Central memory CD8-positive, alpha-beta T cell (primary cell): ENCODE measurements at regions not wholly inside any gene's neighbourhood (a gene's known extent, or its start where the extent isn't known, plus 50 kb on each side); places are given as distances from the start of the nearest gene placed in this dataset.

Experiments
- ATAC-seq: fragments of 150-1000 bp; cut with Tn5 transposase; replicated peaks from 2 replicates; pipeline ENCODE4 v1.10.0; 2022; ENCODE audit warnings: mild to moderate bottlenecking, moderate FRiP score, moderate number of reproducible peaks; ENCODE audit not compliant: poor library complexity, severe bottlenecking; ENCODE audit errors: extremely low read depth
- DNase-seq, 2 donors: peaks; one replicate each; pipeline ENCODE4 v3.0.0; 2021; ENCODE audit warnings: low spot score in 2 of 2
- H3K27ac Mint-ChIP-seq: one replicate; pipeline ENCODE4 v1.8.0; 2022; ENCODE audit warnings: low read depth, mild to moderate bottlenecking, moderate library complexity, mixed read lengths
- H3K27me3 Mint-ChIP-seq: one replicate; pipeline ENCODE4 v1.8.0; 2022; ENCODE audit warnings: mixed read lengths
- H3K36me3 Mint-ChIP-seq: one replicate; pipeline ENCODE4 v1.8.0; 2022; ENCODE audit warnings: mild to moderate bottlenecking, moderate library complexity, mixed read lengths; ENCODE audit not compliant: insufficient read depth
- H3K4me1 Mint-ChIP-seq: one replicate; pipeline ENCODE4 v1.8.0; 2022; ENCODE audit warnings: mixed read lengths
- H3K4me3 Mint-ChIP-seq: one replicate; pipeline ENCODE4 v1.8.0; 2022; ENCODE audit warnings: mild to moderate bottlenecking, moderate library complexity, mixed read lengths
- H3K9me3 Mint-ChIP-seq: one replicate; pipeline ENCODE4 v1.8.0; 2022; ENCODE audit warnings: mixed read lengths

DNA sequence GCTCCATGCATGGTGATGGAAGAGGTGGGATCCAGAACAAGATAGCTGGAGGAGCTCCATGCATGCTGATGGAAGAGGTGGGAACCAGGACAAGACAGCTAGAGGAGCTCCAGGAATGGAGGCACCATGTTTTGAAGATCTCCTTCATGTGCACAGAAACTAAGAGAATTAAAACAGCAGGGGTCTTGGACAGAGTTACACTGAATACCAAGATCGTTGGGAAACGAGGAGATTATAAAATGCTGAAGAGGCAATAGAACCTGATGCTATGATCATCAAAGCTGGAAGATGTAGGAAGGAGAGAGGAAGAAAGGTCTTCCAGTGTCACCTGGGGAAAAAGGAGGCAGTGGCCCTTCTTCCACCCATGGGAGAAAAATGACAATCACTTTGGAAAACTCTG, 193.6 kb upstream of the PFKP start:
- no peaks in the 10 kb centered on the region for H3K4me1 Mint-ChIP-seq
- ATAC-seq (no peak), DNase-seq (no peak)
- H3K4me3 Mint-ChIP-seq = no peak overlapping the region
- peaks cover 28% of the 10 kb centered on the region for H3K27me3 Mint-ChIP-seq
- peaks cover 2% of the 10 kb centered on the region for H3K36me3 Mint-ChIP-seq
- H3K9me3 Mint-ChIP-seq = no peaks in the 10 kb centered on the region
- H3K27ac Mint-ChIP-seq = no peak overlapping the region

DNA sequence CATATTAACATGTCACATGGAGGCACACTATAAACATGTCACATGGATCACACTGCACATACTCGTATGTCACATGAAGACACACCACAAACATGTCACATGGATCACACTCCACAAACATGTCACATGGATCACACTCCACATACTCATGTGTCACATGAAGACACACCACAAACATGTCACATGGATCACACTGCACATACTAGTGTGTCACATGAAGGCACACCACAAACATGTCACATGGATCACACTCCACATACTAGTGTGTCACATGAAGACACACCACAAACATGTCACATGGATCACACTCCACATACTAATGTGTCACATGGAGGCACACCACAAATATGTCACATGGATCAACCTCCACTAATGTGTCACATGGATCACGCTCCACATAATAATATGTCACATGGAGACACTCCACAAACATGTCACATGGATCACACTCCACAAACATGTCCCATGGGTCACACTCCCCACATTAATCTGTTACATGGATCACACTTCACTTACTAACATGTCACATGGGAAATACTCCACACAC, 195.6 kb upstream of the PFKP start:
- Mint-ChIP-seq H3K27me3 (peaks cover 48% of the 10 kb centered on the region), H3K4me3 (no peak overlapping the region), H3K4me1 (no peaks in the 10 kb centered on the region), H3K9me3 (no peaks in the 10 kb centered on the region), H3K27ac (no peak overlapping the region), H3K36me3 (peaks cover 2% of the 10 kb centered on the region)
- no peak for DNase-seq
- ATAC-seq = no peak

DNA sequence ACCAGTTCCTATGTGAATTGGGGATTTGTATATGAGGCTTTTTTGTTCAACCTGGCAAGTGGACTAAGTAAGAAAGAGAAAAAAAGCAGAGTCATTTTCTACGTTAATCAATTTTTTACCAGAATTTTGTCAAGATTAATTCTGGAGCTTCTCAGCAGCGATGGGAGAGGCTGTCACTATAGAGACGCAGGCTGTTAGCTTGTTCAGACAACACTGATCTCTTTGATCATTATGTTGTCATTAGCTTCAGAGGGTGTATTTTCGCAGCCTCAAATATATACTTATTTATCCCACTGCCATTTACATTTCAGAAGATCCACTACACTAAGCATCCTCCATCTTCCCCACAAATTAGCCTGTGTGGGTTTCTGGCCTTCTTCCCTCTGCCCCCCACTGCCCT, 196.7 kb upstream of the PFKP start:
- Mint-ChIP-seq H3K4me1 (no peaks in the 10 kb centered on the region), H3K9me3 (no peaks in the 10 kb centered on the region), H3K36me3 (peaks cover 2% of the 10 kb centered on the region), H3K27me3 (peaks cover 51% of the 10 kb centered on the region), H3K4me3 (no peak overlapping the region), H3K27ac (no peak overlapping the region)
- DNase-seq (no peak), ATAC-seq (no peak)

DNA sequence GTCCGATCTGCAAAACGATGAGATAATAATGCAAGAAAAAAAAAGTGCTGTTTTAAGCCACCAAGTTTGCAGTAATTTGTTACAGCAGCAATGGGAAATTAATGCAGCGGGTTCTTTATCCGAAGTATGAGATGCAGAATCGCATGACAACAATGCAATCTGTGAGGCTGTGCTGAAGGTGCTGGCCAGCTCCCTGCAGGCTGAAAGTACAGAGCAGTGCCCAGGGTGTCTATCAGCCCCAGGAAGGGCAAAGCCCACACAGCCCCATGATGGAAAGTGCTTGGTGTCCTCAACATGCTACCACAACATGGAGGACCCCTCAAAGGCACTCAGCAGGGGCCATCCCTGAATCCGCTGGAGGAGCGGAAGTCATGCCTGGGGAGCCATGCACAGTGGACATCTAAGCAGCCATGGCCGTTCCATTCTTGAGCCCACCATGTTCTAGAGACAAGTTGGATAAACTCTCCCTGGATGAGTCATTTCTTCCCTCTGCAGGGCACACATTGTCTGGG, 199.5 kb upstream of the PFKP start:
- DNase-seq = no peak
- H3K27ac Mint-ChIP-seq = no peak overlapping the region
- peaks cover 42% of the 10 kb centered on the region for H3K27me3 Mint-ChIP-seq
- no peaks in the 10 kb centered on the region for H3K4me1 Mint-ChIP-seq
- no peak for ATAC-seq
- no peak overlapping the region for H3K4me3 Mint-ChIP-seq
- H3K9me3 Mint-ChIP-seq = no peaks in the 10 kb centered on the region
- H3K36me3 Mint-ChIP-seq = peaks cover 2% of the 10 kb centered on the region

DNA sequence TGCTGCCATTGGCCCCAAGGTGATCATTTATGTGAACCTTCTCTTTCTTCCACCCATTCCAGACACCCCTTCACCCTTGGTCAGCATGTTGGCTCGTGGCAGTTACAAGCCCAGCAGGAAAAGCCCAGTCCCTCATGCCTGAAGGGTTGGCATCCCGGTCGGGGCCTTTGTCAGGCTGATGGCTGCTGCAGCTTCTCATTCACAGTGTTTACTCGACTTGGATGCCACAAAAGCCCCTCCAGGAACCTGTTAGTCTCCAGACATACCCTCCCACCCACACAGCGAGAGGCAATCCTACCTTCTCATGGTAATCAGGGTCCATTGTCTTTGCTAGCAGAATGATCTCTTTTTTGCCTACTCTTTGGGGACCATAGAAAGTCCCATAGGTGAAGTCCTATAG, 200.8 kb upstream of the PFKP start:
- H3K9me3 Mint-ChIP-seq = no peaks in the 10 kb centered on the region
- no peak for DNase-seq
- no peak overlapping the region for H3K4me3 Mint-ChIP-seq
- no peak overlapping the region for H3K27ac Mint-ChIP-seq
- ATAC-seq = no peak
- no peaks in the 10 kb centered on the region for H3K36me3 Mint-ChIP-seq
- peaks cover 42% of the 10 kb centered on the region for H3K27me3 Mint-ChIP-seq
- H3K4me1 Mint-ChIP-seq = no peaks in the 10 kb centered on the region

DNA sequence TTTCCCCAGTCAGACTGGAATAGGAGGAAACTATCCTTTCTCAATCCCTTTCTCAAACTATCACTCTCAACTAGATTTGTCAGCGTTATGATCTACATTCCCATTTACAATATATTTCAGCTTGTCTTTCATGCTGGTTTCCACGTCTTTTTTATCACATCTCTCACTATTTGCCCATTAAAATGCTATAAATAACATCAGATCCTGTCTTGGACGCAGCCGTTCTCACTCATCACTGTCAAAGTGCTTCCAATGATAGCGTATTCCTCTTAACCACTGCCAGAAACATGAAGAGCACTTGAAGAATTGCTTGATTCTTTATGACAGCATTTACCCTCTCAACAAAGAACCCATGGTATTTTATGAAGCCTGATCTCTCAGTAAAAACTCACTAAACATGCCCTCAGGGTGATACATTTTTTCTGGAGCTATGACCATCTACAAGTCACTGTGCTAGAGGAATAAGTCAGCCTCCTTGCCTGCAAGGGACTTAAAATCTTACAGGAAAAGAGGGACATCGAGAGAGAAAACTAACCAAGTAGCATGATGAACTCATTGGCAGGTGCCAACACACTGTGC, 205.6 kb upstream of the PFKP start:
- Mint-ChIP-seq H3K4me3 (no peak overlapping the region), H3K36me3 (peaks cover 2% of the 10 kb centered on the region), H3K27me3 (peaks cover 14% of the 10 kb centered on the region), H3K4me1 (no peaks in the 10 kb centered on the region), H3K9me3 (no peaks in the 10 kb centered on the region), H3K27ac (no peak overlapping the region)
- DNase-seq = no peak
- no peak for ATAC-seq

DNA sequence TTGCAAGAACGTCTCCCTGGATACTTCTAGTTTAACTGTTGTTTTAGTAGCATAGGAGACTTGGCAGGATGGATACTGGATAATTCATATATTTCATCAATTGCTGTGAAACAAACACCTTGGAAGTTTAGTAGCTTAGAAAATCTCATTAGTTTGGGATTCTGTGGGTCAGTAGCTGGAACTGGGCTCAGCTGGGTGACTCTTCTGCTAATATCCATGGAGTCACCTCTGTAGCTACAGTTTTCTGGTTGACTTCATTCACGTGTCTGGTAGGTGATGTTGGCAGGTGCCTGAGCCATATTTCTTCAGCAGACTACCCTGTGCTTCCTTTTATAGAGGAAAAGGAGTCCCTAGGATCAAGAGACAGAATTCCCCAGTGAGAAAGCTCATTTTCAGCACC, 208.9 kb upstream of the PFKP start:
- H3K9me3 Mint-ChIP-seq = no peaks in the 10 kb centered on the region
- peaks cover 3% of the 10 kb centered on the region for H3K36me3 Mint-ChIP-seq
- peaks cover 44% of the 10 kb centered on the region for H3K27me3 Mint-ChIP-seq
- no peak for DNase-seq
- no peak overlapping the region for H3K4me3 Mint-ChIP-seq
- no peak for ATAC-seq
- no peak overlapping the region for H3K27ac Mint-ChIP-seq
- no peaks in the 10 kb centered on the region for H3K4me1 Mint-ChIP-seq

DNA sequence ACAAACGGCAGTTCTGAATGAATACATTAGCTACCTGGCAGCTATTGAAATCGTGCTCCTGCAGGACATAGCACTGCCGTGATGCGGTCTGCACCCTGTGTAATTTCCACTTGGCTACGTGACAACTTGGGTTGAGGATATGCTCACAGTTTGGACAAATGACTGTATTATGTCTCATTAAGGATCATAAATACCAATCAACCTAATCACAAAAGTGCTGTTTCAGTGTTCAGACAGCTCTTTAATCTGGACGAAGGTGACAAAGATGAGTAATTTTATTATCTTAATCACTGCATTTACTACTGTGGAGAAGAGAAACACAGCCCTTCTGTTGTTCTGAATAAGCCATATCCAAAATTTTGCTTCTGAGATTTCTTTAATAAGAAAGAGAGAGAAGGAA, 210.8 kb upstream of the PFKP start:
- H3K36me3 Mint-ChIP-seq = peaks cover 3% of the 10 kb centered on the region
- H3K27me3 Mint-ChIP-seq = peaks cover 53% of the 10 kb centered on the region
- H3K4me3 Mint-ChIP-seq = no peak overlapping the region
- no peak overlapping the region for H3K27ac Mint-ChIP-seq
- no peak for ATAC-seq
- H3K4me1 Mint-ChIP-seq = no peaks in the 10 kb centered on the region
- H3K9me3 Mint-ChIP-seq = no peaks in the 10 kb centered on the region
- no peak for DNase-seq

DNA sequence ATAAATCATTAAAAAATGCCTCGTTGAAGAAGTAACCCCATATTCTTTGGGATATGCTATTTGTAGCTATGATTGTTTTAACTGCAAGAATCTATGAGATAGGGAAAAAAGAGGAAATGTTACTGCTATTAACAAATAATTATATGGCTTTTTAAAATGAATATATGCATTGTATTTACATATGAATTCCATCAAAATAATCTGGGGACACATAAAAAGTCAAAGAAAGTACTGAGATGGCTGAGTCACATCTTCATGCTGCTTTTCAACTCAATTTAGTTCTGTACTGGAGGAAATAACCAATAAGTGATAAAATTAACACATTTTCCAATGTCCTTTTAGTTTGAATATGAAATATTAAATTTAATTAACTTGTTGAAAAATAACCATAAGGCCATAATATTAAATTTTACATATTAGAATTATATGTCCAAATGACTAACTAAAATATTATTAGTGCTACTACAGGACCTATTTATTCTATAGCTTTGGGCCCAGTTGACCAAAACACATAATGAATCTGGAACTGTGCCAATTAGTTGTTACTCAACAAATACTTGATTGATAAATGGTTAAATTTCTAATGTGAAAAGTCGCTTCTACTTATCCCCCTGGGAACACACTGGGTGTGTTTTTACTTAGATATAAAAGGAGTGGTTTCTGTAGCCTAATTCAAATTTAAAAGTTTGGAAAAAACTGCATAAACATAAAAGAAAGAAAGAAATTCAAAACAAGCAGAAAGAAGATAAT, 214.6 kb upstream of the PFKP start:
- H3K27ac Mint-ChIP-seq = no peak overlapping the region
- H3K36me3 Mint-ChIP-seq = peaks cover 1% of the 10 kb centered on the region

DNA sequence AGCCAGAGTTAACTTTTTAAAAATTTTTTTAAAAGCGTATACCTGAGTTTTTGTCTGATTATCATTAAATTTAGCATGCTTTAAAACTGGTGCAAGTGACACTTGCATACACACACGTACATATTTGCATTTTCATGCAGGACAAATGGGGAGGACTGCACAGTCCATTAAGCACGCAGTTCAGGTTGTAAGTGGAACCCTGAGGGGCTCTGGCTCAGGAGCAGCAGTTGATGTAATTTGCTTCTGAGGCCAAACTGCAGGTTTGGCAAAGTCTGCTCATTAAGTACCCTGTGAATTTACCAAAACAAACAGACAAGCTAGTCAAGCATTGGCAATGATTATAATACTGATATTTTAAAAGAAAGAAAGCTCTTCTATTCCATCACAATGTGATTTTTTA, 215.8 kb upstream of the PFKP start:
- H3K36me3 Mint-ChIP-seq = peaks cover 1% of the 10 kb centered on the region
- H3K27ac Mint-ChIP-seq = no peak overlapping the region
- no peaks in the 10 kb centered on the region for H3K4me1 Mint-ChIP-seq
- ATAC-seq = no peak
- H3K4me3 Mint-ChIP-seq = no peak overlapping the region
- no peaks in the 10 kb centered on the region for H3K9me3 Mint-ChIP-seq
- DNase-seq = no peak
- H3K27me3 Mint-ChIP-seq = peaks cover 58% of the 10 kb centered on the region

More for the DNA sequence above, 214.6 kb upstream of the PFKP start:
- Mint-ChIP-seq H3K27me3 (peaks cover 61% of the 10 kb centered on the region), H3K4me3 (no peak overlapping the region), H3K9me3 (no peaks in the 10 kb centered on the region), H3K4me1 (no peaks in the 10 kb centered on the region)
- ATAC-seq (no peak), DNase-seq (no peak)

DNA sequence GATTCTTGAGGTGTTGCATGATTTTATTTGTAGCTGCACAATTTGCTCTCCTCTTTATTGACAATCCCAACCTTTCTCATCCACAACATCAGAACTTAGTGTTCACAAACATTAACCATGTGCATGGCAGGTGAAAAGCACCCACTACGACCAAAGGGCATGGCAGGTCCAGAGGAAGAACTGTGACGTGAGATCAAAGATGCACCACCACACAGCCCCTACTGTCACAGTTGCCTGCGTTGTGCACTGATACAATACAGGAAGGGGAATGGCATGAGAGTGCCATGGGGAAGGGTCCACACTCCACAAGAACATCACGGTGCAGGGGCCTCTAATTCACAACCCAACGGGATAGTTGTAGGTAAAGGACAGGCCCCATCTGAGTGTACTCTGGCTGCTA, 217.1 kb upstream of the PFKP start:
- ATAC-seq (no peak), DNase-seq (no peak)
- Mint-ChIP-seq H3K36me3 (no peaks in the 10 kb centered on the region), H3K4me1 (no peaks in the 10 kb centered on the region), H3K9me3 (no peaks in the 10 kb centered on the region), H3K27ac (no peak overlapping the region), H3K4me3 (no peak overlapping the region), H3K27me3 (peaks cover 45% of the 10 kb centered on the region)

DNA sequence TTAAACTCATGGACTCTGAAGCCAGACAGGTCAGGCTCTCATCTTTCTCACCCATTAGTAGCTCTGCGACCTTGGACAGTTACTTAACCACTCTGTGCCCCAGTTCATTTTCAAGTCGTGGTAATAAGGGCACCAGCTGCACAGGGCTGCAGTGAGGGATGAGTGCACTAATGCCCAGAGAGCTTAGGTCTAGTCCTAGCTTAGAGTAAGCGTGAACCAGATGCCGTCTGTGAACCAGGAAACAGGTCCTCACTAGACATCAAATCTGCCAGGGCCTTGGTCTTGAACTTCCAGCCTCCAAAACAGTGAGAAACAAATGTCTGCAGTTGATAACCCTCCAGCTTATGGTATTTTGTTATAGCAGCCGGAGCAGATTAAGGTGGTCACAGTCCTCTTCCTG, 222.4 kb upstream of the PFKP start:
- Mint-ChIP-seq H3K9me3 (no peaks in the 10 kb centered on the region), H3K4me1 (no peaks in the 10 kb centered on the region), H3K36me3 (no peaks in the 10 kb centered on the region), H3K27ac (no peak overlapping the region), H3K4me3 (no peak overlapping the region), H3K27me3 (peaks cover 32% of the 10 kb centered on the region)
- ATAC-seq = no peak
- DNase-seq = no peak

DNA sequence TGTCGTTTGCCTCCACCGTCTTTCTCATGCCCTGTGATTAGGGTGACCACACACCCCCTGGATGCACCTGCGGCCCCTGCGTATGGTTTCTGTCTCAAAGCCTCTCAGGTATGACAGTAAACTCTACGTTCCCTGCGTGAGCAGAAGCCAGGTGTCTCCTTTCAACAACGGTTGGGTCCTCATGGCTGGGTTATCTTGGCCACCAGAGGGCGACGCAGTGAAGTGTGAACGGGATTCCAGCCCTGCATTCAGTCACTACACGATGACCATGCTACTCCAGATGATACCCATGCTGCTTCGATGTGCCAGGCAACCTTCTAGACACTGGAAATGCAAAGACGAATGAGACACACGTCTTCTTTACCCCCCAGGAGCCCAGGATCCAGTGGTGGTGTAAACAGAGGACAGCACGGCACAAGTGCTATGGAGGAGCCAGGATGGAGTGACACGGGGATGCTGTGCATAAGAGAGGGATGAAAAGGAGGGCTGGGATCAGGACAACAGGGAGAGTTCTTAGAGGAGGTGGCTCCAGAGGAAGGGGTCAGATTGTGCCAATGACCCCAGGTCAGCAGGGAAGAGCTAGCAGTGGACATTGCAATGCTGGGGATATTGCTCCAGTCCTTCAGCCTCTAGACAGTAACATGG, 228.1 kb upstream of the PFKP start:
- Mint-ChIP-seq H3K36me3 (no peaks in the 10 kb centered on the region), H3K27ac (no peak overlapping the region), H3K27me3 (peaks cover 57% of the 10 kb centered on the region), H3K4me3 (no peak overlapping the region), H3K9me3 (no peaks in the 10 kb centered on the region), H3K4me1 (no peaks in the 10 kb centered on the region)
- DNase-seq (no peak), ATAC-seq (no peak)
